H9 (cell line): ENCODE measurements at regions not wholly inside any gene's neighbourhood (a gene's known extent, or its start where the extent isn't known, plus 50 kb on each side); places are given as distances from the start of the nearest gene placed in this dataset.

Source experiments
- DNase-seq: peaks from one replicate; pipeline ENCODE4 v3.0.0-alpha.2; 2017
- H2AFZ ChIP-seq: one replicate; pipeline ENCODE4 v1.6.1; 2013; ENCODE audit warnings: mild to moderate bottlenecking, low read length, control low read depth, moderate library complexity
- H2AK5ac ChIP-seq: 2 replicates; pipeline ENCODE4 v1.6.1; 2013; ENCODE audit warnings: low read length, control low read depth, mixed read lengths; ENCODE audit not compliant: insufficient read length
- H2BK120ac ChIP-seq: one replicate; pipeline ENCODE4 v1.6.1; 2013; ENCODE audit warnings: low read depth, mild to moderate bottlenecking, low read length, control low read depth, inconsistent platforms; ENCODE audit not compliant: poor library complexity, severe bottlenecking
- H2BK12ac ChIP-seq: 2 replicates; pipeline ENCODE4 v1.6.1; 2013; ENCODE audit warnings: low read length, control low read depth, mixed read lengths, low read depth; ENCODE audit not compliant: insufficient read length
- H2BK15ac ChIP-seq: 2 replicates; pipeline ENCODE4 v1.6.1; 2013; ENCODE audit warnings: low read depth, low read length, control low read depth
- H2BK20ac ChIP-seq: one replicate; pipeline ENCODE4 v1.6.1; 2013; ENCODE audit warnings: low read depth, mild to moderate bottlenecking, low read length, control low read depth, inconsistent platforms; ENCODE audit not compliant: poor library complexity, severe bottlenecking
- H2BK5ac ChIP-seq: 2 replicates; pipeline ENCODE4 v1.6.1; 2013; ENCODE audit warnings: low read length, control low read depth, mixed read lengths; ENCODE audit not compliant: insufficient read length
- H3K14ac ChIP-seq: 2 replicates; pipeline ENCODE4 v1.6.1; 2013; ENCODE audit warnings: low read length, control low read depth; ENCODE audit not compliant: insufficient read depth
- H3K18ac ChIP-seq: 2 replicates; pipeline ENCODE4 v1.6.1; 2013; ENCODE audit warnings: low read depth, mild to moderate bottlenecking, mixed read lengths, low read length, control low read depth; ENCODE audit not compliant: insufficient read length
- H3K23ac ChIP-seq: 2 replicates; pipeline ENCODE4 v1.6.1; 2013; ENCODE audit warnings: low read length, control low read depth, mixed read lengths, low read depth; ENCODE audit not compliant: insufficient read length
- H3K23me2 ChIP-seq: 2 replicates; pipeline ENCODE4 v1.6.1; 2013; ENCODE audit warnings: low read depth, mild to moderate bottlenecking, mixed read lengths, low read length, control low read depth; ENCODE audit not compliant: insufficient read length, poor library complexity, severe bottlenecking
- H3K27ac ChIP-seq: 2 replicates; pipeline ENCODE4 v1.5.1; 2013; ENCODE audit warnings: low read length, control low read depth, mixed read lengths, low read depth; ENCODE audit not compliant: insufficient read length
- H3K27me3 ChIP-seq: 2 replicates; pipeline ENCODE4 v1.6.1; 2013; ENCODE audit warnings: low read length, control low read depth, inconsistent platforms; ENCODE audit not compliant: insufficient read depth
- H3K4ac ChIP-seq: 2 replicates; pipeline ENCODE4 v1.6.1; 2013; ENCODE audit warnings: low read depth, mild to moderate bottlenecking, control low read depth, inconsistent platforms, low read length, moderate library complexity
- H3K4me1 ChIP-seq: 2 replicates; pipeline ENCODE4 v1.6.1; 2013; ENCODE audit warnings: low read length, control low read depth, inconsistent platforms; ENCODE audit not compliant: insufficient read depth
- H3K4me2 ChIP-seq: 2 replicates; pipeline ENCODE4 v1.6.1; 2013; ENCODE audit warnings: low read length, control low read depth, mixed read lengths; ENCODE audit not compliant: insufficient read length, insufficient read depth
- H3K56ac ChIP-seq: 2 replicates; pipeline ENCODE4 v1.6.1; 2013; ENCODE audit warnings: low read depth, mild to moderate bottlenecking, mixed read lengths, low read length, control low read depth; ENCODE audit not compliant: insufficient read length
- H3K79me1 ChIP-seq: 2 replicates; pipeline ENCODE4 v1.6.1; 2013; ENCODE audit warnings: low read depth, mild to moderate bottlenecking, moderate library complexity, low read length, control low read depth, inconsistent platforms; ENCODE audit not compliant: insufficient read depth, poor library complexity, severe bottlenecking
- H3K79me2 ChIP-seq: 2 replicates; pipeline ENCODE4 v1.6.1; 2013; ENCODE audit warnings: low read length, control low read depth, inconsistent platforms; ENCODE audit not compliant: insufficient read depth
- H3K9ac ChIP-seq: 2 replicates; pipeline ENCODE4 v1.6.1; 2013; ENCODE audit warnings: low read length, control low read depth, mixed read lengths; ENCODE audit not compliant: insufficient read length; ENCODE audit errors: extremely low read depth
- H3K9me3 ChIP-seq: one replicate; pipeline ENCODE4 v1.6.1; 2013; ENCODE audit warnings: low read depth, low read length, inconsistent platforms; ENCODE audit not compliant: control insufficient read depth
- H3T11ph ChIP-seq: one replicate; pipeline ENCODE4 v1.6.1; 2013; ENCODE audit warnings: mild to moderate bottlenecking, low read length, control low read depth, inconsistent platforms
- H4K20me1 ChIP-seq: one replicate; pipeline ENCODE4 v1.6.1; 2013; ENCODE audit not compliant: control insufficient read depth, insufficient read length, insufficient read depth
- H4K5ac ChIP-seq: 2 replicates; pipeline ENCODE4 v1.6.1; 2013; ENCODE audit warnings: low read depth, mild to moderate bottlenecking, mixed read lengths, low read length, control low read depth; ENCODE audit not compliant: insufficient read length
- H4K8ac ChIP-seq: replicated peaks from 2 replicates; pipeline ENCODE4 v1.6.1; 2013; ENCODE audit warnings: low read length, control low read depth, mixed read lengths, low read depth; ENCODE audit not compliant: insufficient read length
- H4K91ac ChIP-seq: 2 replicates; pipeline ENCODE4 v1.6.1; 2013; ENCODE audit warnings: low read depth, mild to moderate bottlenecking, moderate library complexity, mixed read lengths, low read length, control low read depth; ENCODE audit not compliant: insufficient read length
- H3K27ac Mint-ChIP-seq, 3 experiments: 2 replicates in 2 of 3; 3 replicates in 1 of 3; pipeline ENCODE4 v1.8.0; 2020 to 2021; ENCODE audit warnings: mixed read lengths in 3 of 3, mild to moderate bottlenecking in 1 of 3, moderate library complexity in 1 of 3
- H3K27me3 Mint-ChIP-seq: 2 replicates; pipeline ENCODE4 v1.8.0; 2021; ENCODE audit warnings: low read depth, mild to moderate bottlenecking, moderate library complexity, mixed read lengths
- H3K36me3 Mint-ChIP-seq, 3 experiments: 2 replicates in 2 of 3; 3 replicates in 1 of 3; pipeline ENCODE4 v1.8.0; 2020 to 2021; ENCODE audit warnings: low read depth in 3 of 3, mixed read lengths in 3 of 3; ENCODE audit not compliant: insufficient read depth in 1 of 3
- H3K4me1 Mint-ChIP-seq, 2 experiments: 2 replicates each; pipeline ENCODE4 v1.8.0; 2020; ENCODE audit warnings: mixed read lengths in 2 of 2
- H3K4me3 Mint-ChIP-seq, 2 experiments: 2 replicates in 1 of 2; 3 replicates in 1 of 2; pipeline ENCODE4 v1.8.0; 2020 to 2021; ENCODE audit warnings: mild to moderate bottlenecking in 2 of 2, mixed read lengths in 2 of 2, moderate library complexity in 1 of 2
- H3K9me3 Mint-ChIP-seq, 2 experiments: 2 replicates in 1 of 2; 3 replicates in 1 of 2; pipeline ENCODE4 v1.8.0; 2020; ENCODE audit warnings: mild to moderate bottlenecking in 2 of 2, mixed read lengths in 2 of 2, moderate library complexity in 1 of 2
- CTCF ChIP-seq: fragments of 200-600 bp; sonication (generic); conservative IDR thresholded peaks from 3 replicates; pipeline ENCODE4 v1.8.0; 2021; ENCODE audit warnings: antibody characterized with exemption, mild to moderate bottlenecking
- WGBS: extraction: QIAGEN DNeasy Blood & Tissue Kit; methylation state at CpG from one replicate; pipeline ENCODE4 v1.1.7; 2013; ENCODE audit warnings: missing lambda C conversion rate, low lambda C conversion rate, mixed read lengths; ENCODE audit not compliant: insufficient read length; ENCODE audit errors: extremely low coverage; 5-methylcytosine and 5-hydroxymethylcytosine counted together

- no peaks in the 10 kb centered on the region for H3K36me3 Mint-ChIP-seq
- Histone ChIP-seq H3K4ac (no peak overlapping the region), H2BK15ac (no peak overlapping the region), H3K4me2 (no peak overlapping the region), H3K79me1 (no peaks in the 10 kb centered on the region), H3K56ac (no peak overlapping the region), H2BK5ac (no peak overlapping the region), H2BK12ac (no peak overlapping the region), H3K23ac (no peak overlapping the region), H4K20me1 (no peaks in the 10 kb centered on the region), H2BK120ac (no peak overlapping the region), H4K5ac (no peak overlapping the region), H4K91ac (no peak overlapping the region), H3K27me3 (no peaks in the 10 kb centered on the region), H2AFZ (no peak overlapping the region), H3K79me2 (no peaks in the 10 kb centered on the region), H2BK20ac (no peak overlapping the region), H3K4me1 (no peaks in the 10 kb centered on the region), H3K9ac (no peak overlapping the region), H3K18ac (no peak overlapping the region), H3K27ac (no peak overlapping the region), H3T11ph (no peak overlapping the region), H3K23me2 (no peaks in the 10 kb centered on the region), H4K8ac (no peak overlapping the region), H3K14ac (no peak overlapping the region), H2AK5ac (no peak overlapping the region), H3K9me3 (no peaks in the 10 kb centered on the region)
- no peak overlapping the region for H3K27ac Mint-ChIP-seq
- H3K4me3 Mint-ChIP-seq = no peak overlapping the region
- TF ChIP-seq CTCF = no peak
- no peak for DNase-seq
- WGBS = no CpG with 5 or more reads among the region's 3 CpGs
- H3K27me3 Mint-ChIP-seq = no peaks in the 10 kb centered on the region
- no peaks in the 10 kb centered on the region for H3K4me1 Mint-ChIP-seq
- H3K9me3 Mint-ChIP-seq = no peaks in the 10 kb centered on the region
Observed at GRCh38 chr6:113143206-113143605, 713.9 kb upstream of the MARCKS start.
